A673 (cell line): ENCODE measurements at regions not wholly inside any gene's neighbourhood (a gene's known extent, or its start where the extent isn't known, plus 50 kb on each side); places are given as distances from the start of the nearest gene placed in this dataset.

Experiments
- EZH2 ChIP-seq: fragments of 200-600 bp; sonication (generic); IDR thresholded peaks from 2 replicates; pipeline ENCODE4 v1.6.1; 2017; ENCODE audit warnings: borderline replicate concordance, low read depth, mild to moderate bottlenecking, mixed read lengths, antibody characterized with exemption, low read length; ENCODE audit not compliant: poor library complexity, severe bottlenecking
- TF ChIP-seq, protein P1 (sequence below): fragments of 300-800, 200-600 bp; sonication (generic); conservative IDR thresholded peaks from 2 replicates; pipeline ENCODE4 v1.5.1; 2017; ENCODE audit warnings: low read depth, mild to moderate bottlenecking, antibody characterized with exemption, low read length, moderate library complexity, mixed read lengths

GRCh38 chr10:108849688-108850087 lies 1073.6 kb downstream of the XPNPEP1 start:
- TF ChIP-seq, protein P1, sequence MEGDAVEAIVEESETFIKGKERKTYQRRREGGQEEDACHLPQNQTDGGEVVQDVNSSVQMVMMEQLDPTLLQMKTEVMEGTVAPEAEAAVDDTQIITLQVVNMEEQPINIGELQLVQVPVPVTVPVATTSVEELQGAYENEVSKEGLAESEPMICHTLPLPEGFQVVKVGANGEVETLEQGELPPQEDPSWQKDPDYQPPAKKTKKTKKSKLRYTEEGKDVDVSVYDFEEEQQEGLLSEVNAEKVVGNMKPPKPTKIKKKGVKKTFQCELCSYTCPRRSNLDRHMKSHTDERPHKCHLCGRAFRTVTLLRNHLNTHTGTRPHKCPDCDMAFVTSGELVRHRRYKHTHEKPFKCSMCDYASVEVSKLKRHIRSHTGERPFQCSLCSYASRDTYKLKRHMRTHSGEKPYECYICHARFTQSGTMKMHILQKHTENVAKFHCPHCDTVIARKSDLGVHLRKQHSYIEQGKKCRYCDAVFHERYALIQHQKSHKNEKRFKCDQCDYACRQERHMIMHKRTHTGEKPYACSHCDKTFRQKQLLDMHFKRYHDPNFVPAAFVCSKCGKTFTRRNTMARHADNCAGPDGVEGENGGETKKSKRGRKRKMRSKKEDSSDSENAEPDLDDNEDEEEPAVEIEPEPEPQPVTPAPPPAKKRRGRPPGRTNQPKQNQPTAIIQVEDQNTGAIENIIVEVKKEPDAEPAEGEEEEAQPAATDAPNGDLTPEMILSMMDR, result no peak
- no peak for TF ChIP-seq EZH2
